ENCODE measurements at regions not wholly inside any gene's neighbourhood (a gene's known extent, or its start where the extent isn't known, plus 50 kb on each side); places are given as distances from the start of the nearest gene placed in this dataset.

DNA sequence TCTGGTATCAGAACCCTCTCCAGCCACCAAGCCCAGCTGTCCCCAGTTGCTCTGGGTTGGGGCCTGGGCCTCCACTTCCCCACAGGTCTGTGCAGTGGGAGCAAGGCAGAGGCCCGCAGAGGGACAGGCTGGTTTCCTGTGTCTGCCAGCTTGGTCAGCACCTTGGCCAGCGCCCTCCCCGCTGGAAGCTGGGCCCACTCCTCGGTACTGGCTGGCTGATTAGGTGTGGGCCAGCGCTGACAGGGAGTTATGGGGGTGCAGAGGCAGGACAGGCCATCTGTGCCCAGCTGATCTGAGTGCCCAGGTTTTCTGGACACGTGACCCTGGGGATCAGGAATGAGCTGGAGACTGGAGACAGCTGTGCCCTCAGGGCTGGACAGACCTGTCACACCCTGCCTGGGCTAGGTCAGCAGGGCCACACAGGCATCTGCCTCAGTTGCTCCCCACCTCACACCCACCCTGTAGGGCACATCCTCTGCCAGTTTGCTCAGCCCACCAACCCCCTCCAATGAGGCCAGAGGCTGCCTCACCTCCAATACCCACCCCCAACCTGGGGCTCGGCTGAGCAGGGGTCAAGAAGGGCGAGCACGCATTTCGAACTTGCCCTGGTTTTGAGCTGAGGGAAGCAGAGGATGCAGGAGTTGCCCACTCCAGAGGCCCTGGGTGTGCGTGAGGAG is 175.3 kb downstream of the IGLL1 start (continued):
- TF ChIP-seq SUZ12 (IDR thresholded peaks at IDR 0.05; ENCODE audit: low read depth, low read length) (no peak), SKI (IDR thresholded peaks at IDR 0.05; ENCODE audit: partially characterized antibody) (peak; percentile 14), FOSL1 (CRISPR knock-in tag; IDR thresholded peaks at IDR 0.05; ENCODE audit: borderline replicate concordance) (no peak), ARNTL (CRISPR knock-in tag; IDR thresholded peaks at IDR 0.05) (peak; percentile 66), ZNF431 (CRISPR knock-in tag; IDR thresholded peaks at IDR 0.05; ENCODE audit: borderline replicate concordance, low read depth) (no peak), SIX4 (CRISPR knock-in tag; IDR thresholded peaks at IDR 0.05) (peak; percentile 47; the same call in 1 of the 2 replicates), ZNF569 (CRISPR knock-in tag; IDR thresholded peaks at IDR 0.05; ENCODE audit: borderline replicate concordance) (no peak), ZNF572 (CRISPR knock-in tag; IDR thresholded peaks at IDR 0.05) (no peak), ZNF430 (CRISPR knock-in tag; IDR thresholded peaks at IDR 0.05) (peak; percentile 55; the same call in 1 of the 2 replicates), ZNF446 (CRISPR knock-in tag; IDR thresholded peaks at IDR 0.05) (peak; percentile 69; the same call in 1 of the 2 replicates), ZNF407 (CRISPR knock-in tag; IDR thresholded peaks at IDR 0.05; ENCODE audit: not compliant biosample characterization) (no peak), JUND (CRISPR knock-in tag; IDR thresholded peaks at IDR 0.05) (no peak), NKX3-1 (CRISPR knock-in tag; IDR thresholded peaks at IDR 0.05) (peak; percentile 81; the same call in 1 of the 2 replicates), PCBP2 (optimal IDR thresholded peaks at IDR 0.05; ENCODE audit: low read depth, low read length, poor library complexity, severe bottlenecking) (no peak), TSC22D2 (CRISPR knock-in tag; IDR thresholded peaks at IDR 0.05; ENCODE audit: borderline replicate concordance) (peak; percentile 96)
- TF ChIP-seq, protein P1, sequence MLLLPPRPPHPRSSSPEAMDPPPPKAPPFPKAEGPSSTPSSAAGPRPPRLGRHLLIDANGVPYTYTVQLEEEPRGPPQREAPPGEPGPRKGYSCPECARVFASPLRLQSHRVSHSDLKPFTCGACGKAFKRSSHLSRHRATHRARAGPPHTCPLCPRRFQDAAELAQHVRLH (CRISPR knock-in tag; IDR thresholded peaks at IDR 0.05; ENCODE audit: borderline replicate concordance, low read depth) = peak; percentile 89; the same call in 1 of the 2 replicates
- TF ChIP-seq, protein P2, sequence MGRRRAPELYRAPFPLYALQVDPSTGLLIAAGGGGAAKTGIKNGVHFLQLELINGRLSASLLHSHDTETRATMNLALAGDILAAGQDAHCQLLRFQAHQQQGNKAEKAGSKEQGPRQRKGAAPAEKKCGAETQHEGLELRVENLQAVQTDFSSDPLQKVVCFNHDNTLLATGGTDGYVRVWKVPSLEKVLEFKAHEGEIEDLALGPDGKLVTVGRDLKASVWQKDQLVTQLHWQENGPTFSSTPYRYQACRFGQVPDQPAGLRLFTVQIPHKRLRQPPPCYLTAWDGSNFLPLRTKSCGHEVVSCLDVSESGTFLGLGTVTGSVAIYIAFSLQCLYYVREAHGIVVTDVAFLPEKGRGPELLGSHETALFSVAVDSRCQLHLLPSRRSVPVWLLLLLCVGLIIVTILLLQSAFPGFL (CRISPR knock-in tag; IDR thresholded peaks at IDR 0.05) = no peak
- TF ChIP-seq, protein P3, sequence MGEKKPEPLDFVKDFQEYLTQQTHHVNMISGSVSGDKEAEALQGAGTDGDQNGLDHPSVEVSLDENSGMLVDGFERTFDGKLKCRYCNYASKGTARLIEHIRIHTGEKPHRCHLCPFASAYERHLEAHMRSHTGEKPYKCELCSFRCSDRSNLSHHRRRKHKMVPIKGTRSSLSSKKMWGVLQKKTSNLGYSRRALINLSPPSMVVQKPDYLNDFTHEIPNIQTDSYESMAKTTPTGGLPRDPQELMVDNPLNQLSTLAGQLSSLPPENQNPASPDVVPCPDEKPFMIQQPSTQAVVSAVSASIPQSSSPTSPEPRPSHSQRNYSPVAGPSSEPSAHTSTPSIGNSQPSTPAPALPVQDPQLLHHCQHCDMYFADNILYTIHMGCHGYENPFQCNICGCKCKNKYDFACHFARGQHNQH (CRISPR knock-in tag; IDR thresholded peaks at IDR 0.05) = peak; percentile 63; the same call in 1 of the 2 replicates
